Activated B cell treated with CpG ODN at 0.5 μM for 24 hours (primary cell): ENCODE measurements at regions not wholly inside any gene's neighbourhood (a gene's known extent, or its start where the extent isn't known, plus 50 kb on each side); places are given as distances from the start of the nearest gene placed in this dataset.

Source experiments
- ATAC-seq: fragments of 200-7000 bp; cut with Tn5 transposase; one replicate; pipeline ENCODE4 v1.10.0; 2021; ENCODE audit warnings: low read depth, mild to moderate bottlenecking, moderate library complexity
- CTCF ChIA-PET: fragments of 350-600 bp; sonication (Branson Sonifier 250); formaldehyde crosslinking; loops from one replicate; lab custom pipeline; 2021; ENCODE audit warnings: antibody characterized with exemption; lab: Charles Lee
- POLR2A ChIA-PET: fragments of 350-600 bp; sonication (Branson Sonifier 250); formaldehyde crosslinking; loops from one replicate; lab custom pipeline; 2021; ENCODE audit warnings: antibody characterized with exemption; lab: Charles Lee
- DNase-seq: peaks from one replicate; pipeline ENCODE4 v3.0.0; 2022
- H3K27ac Mint-ChIP-seq: one replicate; pipeline ENCODE4 v1.8.0; 2020; ENCODE audit warnings: mixed read lengths
- H3K27me3 Mint-ChIP-seq: one replicate; pipeline ENCODE4 v1.8.0; 2021; ENCODE audit warnings: mixed read lengths
- H3K36me3 Mint-ChIP-seq: one replicate; pipeline ENCODE4 v1.8.0; 2021; ENCODE audit warnings: low read depth, mixed read lengths
- H3K4me1 Mint-ChIP-seq: one replicate; pipeline ENCODE4 v1.8.0; 2021; ENCODE audit warnings: mixed read lengths
- H3K4me3 Mint-ChIP-seq: one replicate; pipeline ENCODE4 v1.8.0; 2020; ENCODE audit warnings: mild to moderate bottlenecking, mixed read lengths
- H3K9me3 Mint-ChIP-seq: one replicate; pipeline ENCODE4 v1.8.0; 2020; ENCODE audit warnings: mixed read lengths
- intact Hi-C: fragments of 100-400 bp; cut with micrococcal nuclease; formaldehyde crosslinking; loops from one replicate; pipeline ENCODE4 v1.15.1; 2024
- TF ChIP-seq, protein P1 (sequence below): fragments of 200-600 bp; IDR thresholded peaks from one replicate; pipeline ENCODE4 v1.8.0; 2022; ENCODE audit warnings: antibody characterized with exemption, mild to moderate bottlenecking

GRCh38 chr4:180225977-180226376, 2017.2 kb upstream of the TENM3 start:
- intact Hi-C loops = no loop called here
- Mint-ChIP-seq H3K4me3 (no peak overlapping the region), H3K9me3 (peaks cover 2% of the 10 kb centered on the region), H3K4me1 (no peaks in the 10 kb centered on the region), H3K36me3 (no peaks in the 10 kb centered on the region), H3K27ac (no peak overlapping the region), H3K27me3 (no peaks in the 10 kb centered on the region)
- DNase-seq (no peak), ATAC-seq (no peak)
- ChIA-PET CTCF (no interaction called here), POLR2A (no interaction called here)
- TF ChIP-seq, protein P1, sequence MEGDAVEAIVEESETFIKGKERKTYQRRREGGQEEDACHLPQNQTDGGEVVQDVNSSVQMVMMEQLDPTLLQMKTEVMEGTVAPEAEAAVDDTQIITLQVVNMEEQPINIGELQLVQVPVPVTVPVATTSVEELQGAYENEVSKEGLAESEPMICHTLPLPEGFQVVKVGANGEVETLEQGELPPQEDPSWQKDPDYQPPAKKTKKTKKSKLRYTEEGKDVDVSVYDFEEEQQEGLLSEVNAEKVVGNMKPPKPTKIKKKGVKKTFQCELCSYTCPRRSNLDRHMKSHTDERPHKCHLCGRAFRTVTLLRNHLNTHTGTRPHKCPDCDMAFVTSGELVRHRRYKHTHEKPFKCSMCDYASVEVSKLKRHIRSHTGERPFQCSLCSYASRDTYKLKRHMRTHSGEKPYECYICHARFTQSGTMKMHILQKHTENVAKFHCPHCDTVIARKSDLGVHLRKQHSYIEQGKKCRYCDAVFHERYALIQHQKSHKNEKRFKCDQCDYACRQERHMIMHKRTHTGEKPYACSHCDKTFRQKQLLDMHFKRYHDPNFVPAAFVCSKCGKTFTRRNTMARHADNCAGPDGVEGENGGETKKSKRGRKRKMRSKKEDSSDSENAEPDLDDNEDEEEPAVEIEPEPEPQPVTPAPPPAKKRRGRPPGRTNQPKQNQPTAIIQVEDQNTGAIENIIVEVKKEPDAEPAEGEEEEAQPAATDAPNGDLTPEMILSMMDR = no peak

DNA sequence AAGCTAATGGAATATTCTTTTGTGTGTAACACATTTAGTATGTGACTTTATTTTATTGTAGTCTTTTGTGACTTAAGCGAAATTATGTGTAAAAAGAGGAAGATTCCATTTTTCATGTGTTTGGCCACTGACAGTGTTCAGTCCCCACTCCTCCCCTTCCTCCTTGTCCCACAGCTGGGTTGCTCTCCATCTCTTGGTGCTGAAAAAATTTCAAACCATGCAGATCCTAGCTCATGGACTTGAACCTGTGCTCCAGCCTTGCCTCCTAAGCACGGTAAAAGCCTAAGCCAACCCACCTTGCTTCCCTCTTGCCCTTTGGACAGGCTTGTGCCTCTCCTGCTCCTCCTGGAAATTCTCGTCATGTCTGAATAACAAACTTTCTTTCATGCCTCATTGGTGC, 2008.5 kb upstream of the TENM3 start:
- no peak for ATAC-seq
- Mint-ChIP-seq H3K27ac (no peak overlapping the region), H3K36me3 (no peaks in the 10 kb centered on the region), H3K4me1 (no peaks in the 10 kb centered on the region), H3K9me3 (no peaks in the 10 kb centered on the region), H3K27me3 (no peaks in the 10 kb centered on the region), H3K4me3 (no peak overlapping the region)
- TF ChIP-seq, protein P1 = no peak
- intact Hi-C loops = no loop called here
- ChIA-PET POLR2A (no interaction called here), CTCF (no interaction called here)
- DNase-seq = no peak

DNA sequence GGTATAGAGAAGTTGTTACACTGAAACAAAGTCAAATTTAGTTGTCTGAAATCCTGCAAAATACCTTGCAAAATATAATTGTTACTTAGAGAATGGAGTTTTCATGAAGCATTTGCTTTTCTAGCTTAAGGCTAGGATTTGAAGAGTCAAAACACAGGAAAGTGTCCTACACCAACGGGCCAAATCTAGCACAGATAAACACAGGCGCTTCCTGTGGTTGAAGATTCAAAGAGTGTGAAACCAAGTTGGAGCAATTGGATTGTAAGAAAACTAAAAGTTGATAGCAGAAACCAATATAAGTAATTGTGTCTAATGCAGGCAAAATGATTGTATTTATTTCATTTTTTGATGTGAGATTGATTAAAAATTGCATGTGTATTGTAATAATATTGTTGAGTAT, 2002.5 kb upstream of the TENM3 start:
- H3K9me3 Mint-ChIP-seq = peaks cover under 1% of the 10 kb centered on the region
- H3K27me3 Mint-ChIP-seq = no peaks in the 10 kb centered on the region
- no peak overlapping the region for H3K4me3 Mint-ChIP-seq
- ChIA-PET POLR2A (no interaction called here), CTCF (no interaction called here)
- no peak overlapping the region for H3K27ac Mint-ChIP-seq
- H3K4me1 Mint-ChIP-seq = no peaks in the 10 kb centered on the region
- intact Hi-C loops = no loop called here
- TF ChIP-seq, protein P1 = no peak
- no peaks in the 10 kb centered on the region for H3K36me3 Mint-ChIP-seq
- ATAC-seq (no peak), DNase-seq (no peak)

- POLR2A ChIA-PET = no interaction called here
Measured at GRCh38 chr4:180253419-180253818, 1989.8 kb upstream of the TENM3 start.

GRCh38 chr4:180261346-180261745, 1981.9 kb upstream of the TENM3 start:
- Mint-ChIP-seq H3K27ac (no peak overlapping the region), H3K36me3 (no peaks in the 10 kb centered on the region), H3K4me1 (no peaks in the 10 kb centered on the region), H3K27me3 (no peaks in the 10 kb centered on the region), H3K9me3 (no peaks in the 10 kb centered on the region), H3K4me3 (no peak overlapping the region)
- POLR2A ChIA-PET = no interaction called here
- intact Hi-C loops = no loop called here
- CTCF ChIA-PET = no interaction called here
- ATAC-seq (no peak), DNase-seq (no peak)
- TF ChIP-seq, protein P1 = no peak

More at GRCh38 chr4:180253419-180253818, 1989.8 kb upstream of the TENM3 start:
- H3K27ac Mint-ChIP-seq = no peak overlapping the region
- no peaks in the 10 kb centered on the region for H3K4me1 Mint-ChIP-seq
- ATAC-seq (no peak), DNase-seq (no peak)
- intact Hi-C loops = no loop called here
- no peak overlapping the region for H3K4me3 Mint-ChIP-seq
- TF ChIP-seq, protein P1 = no peak
- CTCF ChIA-PET = no interaction called here
- no peaks in the 10 kb centered on the region for H3K36me3 Mint-ChIP-seq
- H3K27me3 Mint-ChIP-seq = no peaks in the 10 kb centered on the region
- no peaks in the 10 kb centered on the region for H3K9me3 Mint-ChIP-seq
